GM21528 (cell line): ENCODE measurements at regions not wholly inside any gene's neighbourhood (a gene's known extent, or its start where the extent isn't known, plus 50 kb on each side); places are given as distances from the start of the nearest gene placed in this dataset.
"Not testable (repeated sequence)": the region's sequence is repeated elsewhere in the genome, so short reads cannot be mapped to it uniquely, and the experiment has no call there.

Experiments
- ATAC-seq: cut with Tn5 transposase; IDR thresholded peaks from one replicate; pipeline ENCODE4 v1.9.1; 2021; ENCODE audit warnings: mild to moderate bottlenecking, moderate library complexity; ENCODE audit not compliant: unreplicated experiment, low FRiP score

- no peak for ATAC-seq
These were observed 1716.7 kb downstream of the SLITRK1 start for GRCh38 chr13:82165396-82166174.

DNA sequence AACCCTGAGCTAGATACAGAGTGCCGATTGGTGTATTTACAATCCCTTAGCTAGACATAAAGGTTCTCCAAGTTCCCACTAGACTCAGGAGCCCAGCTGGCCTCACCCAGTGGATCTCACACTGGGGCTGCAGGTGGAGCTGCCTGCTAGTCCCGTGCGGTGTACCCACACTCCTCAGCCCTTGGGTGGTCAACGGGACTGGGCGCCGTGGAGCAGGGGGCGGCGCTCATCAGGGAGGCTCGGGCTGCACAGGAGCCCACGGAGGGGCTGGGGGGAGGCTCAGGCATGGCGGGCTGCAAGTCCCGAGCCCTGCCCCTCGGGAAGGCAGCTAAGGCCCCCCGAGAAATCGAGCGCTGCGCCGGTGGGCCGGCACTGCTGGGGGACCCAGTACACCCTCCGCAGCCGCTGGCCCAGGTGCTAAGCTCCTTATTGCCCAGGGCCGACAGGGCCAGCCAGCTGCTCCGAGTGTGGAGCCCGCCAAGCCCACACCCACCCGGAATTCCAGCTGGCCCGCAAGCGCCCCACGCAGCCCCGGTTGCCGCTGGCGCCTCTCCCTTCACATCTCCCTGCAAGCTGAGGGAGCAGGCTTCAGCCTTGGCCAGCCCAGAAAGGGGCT lies 1717.4 kb downstream of the SLITRK1 start:
- ATAC-seq, result not testable (repeated sequence)

DNA sequence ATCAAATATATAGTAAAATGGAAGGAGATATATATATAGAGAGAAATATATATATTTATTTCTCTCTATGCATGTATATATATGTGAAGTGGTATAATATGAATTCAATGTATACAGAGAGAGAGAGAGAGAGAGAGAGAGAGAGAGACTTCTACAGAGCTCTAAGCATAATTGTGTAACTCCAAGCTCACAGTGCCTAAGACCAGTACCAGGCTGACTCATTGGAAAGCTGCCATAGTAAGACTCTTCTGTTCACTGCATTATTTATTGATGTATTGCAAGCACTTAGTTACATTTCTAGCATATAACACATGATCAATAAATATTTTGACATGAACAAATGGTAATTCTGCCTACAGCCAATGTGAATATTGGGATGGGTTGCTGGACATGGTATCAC lies 1734.7 kb downstream of the SLITRK1 start:
- ATAC-seq, result no peak

GRCh38 chr13:82136880-82137279 lies 1745.4 kb downstream of the SLITRK1 start:
- ATAC-seq, result no peak

- no peak for ATAC-seq
These were observed 1753.0 kb downstream of the SLITRK1 start for GRCh38 chr13:82129281-82129680.

- ATAC-seq, result no peak
These were observed 1763.7 kb downstream of the SLITRK1 start for GRCh38 chr13:82118589-82118988.

DNA sequence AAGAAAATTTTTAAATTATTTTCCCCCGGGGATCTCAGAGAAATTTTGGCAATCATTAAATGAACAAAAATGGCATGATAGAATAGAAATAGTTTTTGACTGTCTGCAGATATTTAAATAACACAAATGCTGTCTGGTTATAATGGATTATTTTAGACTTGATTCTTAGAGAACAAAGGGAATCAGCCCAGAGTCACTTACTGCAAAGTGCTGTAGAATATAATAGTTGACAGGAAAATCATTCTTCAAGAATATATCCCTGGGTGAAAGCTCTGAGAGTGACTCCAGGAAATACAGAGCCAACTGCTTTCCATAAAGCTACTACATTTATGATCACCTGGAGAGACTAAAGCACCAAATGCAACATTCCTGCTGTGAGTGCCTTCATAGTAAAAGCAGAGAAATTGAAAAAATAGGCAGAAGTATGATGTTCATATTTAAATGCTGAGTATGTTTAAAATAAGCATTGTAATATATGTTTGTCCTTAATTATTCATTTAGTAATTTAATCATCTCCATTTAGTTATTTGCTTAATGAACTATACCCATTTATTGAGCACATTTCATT lies 1765.8 kb downstream of the SLITRK1 start:
- no peak for ATAC-seq

DNA sequence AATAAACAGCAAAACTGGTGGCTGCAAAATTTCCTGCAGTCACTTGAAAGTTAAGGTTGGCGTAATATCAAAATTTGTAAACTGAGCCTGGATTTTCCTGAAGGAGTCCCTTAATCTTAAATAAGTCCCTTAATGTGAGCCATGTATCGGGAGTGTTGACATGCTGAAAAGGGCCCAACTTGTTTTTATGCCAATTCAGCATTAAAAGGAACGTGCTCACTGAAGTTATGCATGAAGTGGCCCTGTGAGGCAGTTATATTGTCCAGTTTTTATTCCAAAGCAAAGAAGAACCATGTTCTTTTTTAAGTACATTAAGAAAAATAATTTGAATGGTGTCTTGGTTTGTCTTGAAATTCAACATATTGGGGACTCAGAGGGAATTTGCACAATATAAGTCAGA lies 1766.9 kb downstream of the SLITRK1 start:
- no peak for ATAC-seq

GRCh38 chr13:82096256-82096655 lies 1755.3 kb upstream of the SPRY2 start:
- no peak for ATAC-seq

- no peak for ATAC-seq
These were observed 1751.4 kb upstream of the SPRY2 start for GRCh38 chr13:82092312-82092711.

GRCh38 chr13:82088781-82089180 lies 1747.9 kb upstream of the SPRY2 start:
- ATAC-seq, result no peak

- ATAC-seq, result no peak
These were observed 1735.6 kb upstream of the SPRY2 start for GRCh38 chr13:82076496-82076895.

DNA sequence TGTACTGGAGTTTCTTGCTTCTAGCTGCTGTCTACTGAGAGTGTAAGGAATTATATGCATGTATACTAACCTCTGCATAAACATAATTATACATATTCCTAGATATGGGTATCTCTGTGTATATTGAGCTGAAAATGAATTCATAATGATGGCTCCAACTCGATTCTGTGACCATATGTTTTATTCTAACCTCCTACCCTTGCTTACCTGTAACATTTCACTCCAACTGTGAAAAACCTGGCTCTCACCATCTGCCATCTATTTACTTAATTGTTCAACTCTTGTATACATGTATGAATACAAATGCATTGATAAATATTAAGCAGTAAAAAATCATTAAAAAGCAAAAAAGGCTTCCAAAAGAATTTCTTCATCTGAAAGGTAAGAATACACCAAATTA lies 1729.5 kb upstream of the SPRY2 start:
- no peak for ATAC-seq

DNA sequence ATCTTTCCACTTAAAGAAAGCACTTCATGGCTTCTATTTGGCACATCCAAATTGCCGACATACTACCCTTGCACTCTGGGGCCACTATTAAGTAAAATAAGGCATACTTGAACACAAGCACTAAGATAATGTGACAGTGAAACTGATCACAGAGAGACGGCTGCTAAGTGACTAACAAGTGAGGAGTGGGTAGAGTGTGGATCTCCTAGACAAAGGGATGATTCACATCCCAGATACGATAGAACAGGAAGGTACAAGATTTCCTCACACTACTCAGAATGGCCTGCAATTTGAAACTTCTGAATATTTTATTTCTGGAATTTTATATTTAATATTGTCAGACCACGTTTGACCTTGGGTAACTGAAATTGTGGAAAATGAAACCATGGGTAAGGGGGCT lies 1721.8 kb upstream of the SPRY2 start:
- no peak for ATAC-seq

GRCh38 chr13:82058364-82058763 lies 1717.4 kb upstream of the SPRY2 start:
- no peak for ATAC-seq

GRCh38 chr13:82045316-82045715 lies 1704.4 kb upstream of the SPRY2 start:
- ATAC-seq, result not testable (repeated sequence)

DNA sequence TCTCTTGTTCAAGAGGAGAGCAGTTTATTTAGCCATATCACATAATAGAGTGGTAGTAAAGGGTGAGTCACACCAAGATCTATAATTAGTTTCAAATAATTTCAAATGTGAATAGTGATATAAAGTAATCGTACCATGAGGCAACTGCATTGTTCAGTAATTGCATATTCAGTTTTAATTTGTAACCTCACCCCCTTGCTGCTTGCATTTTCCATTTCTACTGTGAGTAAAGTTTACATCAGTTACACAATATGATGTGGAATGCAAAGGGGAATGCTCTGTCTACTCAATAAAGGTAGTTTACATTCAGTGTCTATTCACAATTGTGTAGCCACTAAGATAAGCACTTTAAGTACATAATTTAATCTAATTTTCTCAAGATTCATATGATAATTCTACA lies 1695.7 kb upstream of the SPRY2 start:
- no peak for ATAC-seq

DNA sequence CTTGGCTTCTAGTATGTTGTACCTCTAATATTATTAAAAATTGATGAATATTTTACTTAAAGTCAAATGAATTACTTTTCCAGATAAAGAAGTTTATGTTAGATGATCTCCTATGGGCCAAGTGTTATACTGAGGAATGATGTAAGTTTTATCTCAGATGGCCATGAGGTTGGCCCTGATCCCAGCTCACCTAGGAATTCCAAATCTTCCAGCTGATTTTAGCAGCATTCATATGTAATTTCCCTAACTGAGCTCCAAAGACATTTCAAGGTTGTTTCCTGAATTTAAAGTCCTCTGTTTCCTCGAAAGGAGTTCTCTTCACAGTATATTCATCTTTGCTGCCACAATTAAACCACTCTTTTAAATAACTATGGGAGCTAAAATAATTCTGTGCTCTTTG lies 1670.4 kb upstream of the SPRY2 start:
- ATAC-seq, result no peak

DNA sequence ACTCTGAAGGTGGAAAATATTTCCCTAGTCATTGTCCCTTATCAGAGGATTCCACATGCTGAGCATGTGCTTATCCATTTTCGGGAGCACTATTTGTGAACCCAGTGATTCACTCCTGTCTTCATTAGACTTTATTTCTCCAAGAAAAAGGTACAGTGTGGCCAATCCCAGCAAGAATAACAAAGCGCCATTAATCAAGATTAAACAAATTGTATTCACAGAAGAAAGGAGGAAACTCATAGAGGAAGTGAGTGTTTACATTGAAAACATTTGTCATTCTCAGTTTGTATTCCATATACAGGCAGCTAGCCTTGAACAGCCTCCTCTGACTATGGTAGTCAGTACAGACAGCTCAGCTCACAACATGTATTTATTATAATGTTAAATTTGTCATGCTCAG lies 1669.9 kb upstream of the SPRY2 start:
- ATAC-seq, result no peak

GRCh38 chr13:82002710-82003109 lies 1661.8 kb upstream of the SPRY2 start:
- ATAC-seq, result no peak

DNA sequence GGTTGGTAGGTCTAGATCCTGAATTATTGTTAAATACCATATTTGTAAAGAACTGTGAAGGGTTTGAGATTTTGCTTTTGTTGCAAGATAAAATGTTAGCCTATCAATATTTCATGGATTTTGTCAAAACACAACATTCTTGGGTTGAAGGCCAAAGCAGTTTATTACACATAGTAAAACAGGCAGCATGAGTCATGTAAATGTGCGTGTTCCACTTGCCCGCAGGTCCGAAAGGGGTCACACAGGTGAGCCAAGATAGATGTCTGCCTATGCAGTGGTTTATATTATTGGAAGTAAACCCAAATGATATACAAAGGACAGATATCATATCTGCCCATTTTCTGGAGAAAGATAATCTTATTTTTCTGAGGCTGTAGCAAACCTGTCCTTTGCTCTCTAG lies 1654.4 kb upstream of the SPRY2 start:
- no peak for ATAC-seq

- ATAC-seq, result no peak
These were observed 1649.7 kb upstream of the SPRY2 start for GRCh38 chr13:81990652-81991051.
